IMR-90 (cell line): ENCODE measurements at regions not wholly inside any gene's neighbourhood (a gene's known extent, or its start where the extent isn't known, plus 50 kb on each side); places are given as distances from the start of the nearest gene placed in this dataset.

Experiments used
- ATAC-seq: fragments of 200-7000 bp; cut with Tn5 transposase; 2 replicates; pipeline ENCODE4 v1.9.1; 2020; ENCODE audit warnings: low read depth, mild to moderate bottlenecking, moderate library complexity
- BruUV-seq: library from RNA; stranded (reverse); fragments of 400-500 nt; replicated peaks from 2 replicates; lab custom pipeline; 2021; lab: Mats Ljungman, UMichigan
- CTCF ChIA-PET: fragments of 300-600 bp; formaldehyde crosslinking; extraction: SDS; loops from one replicate; lab custom pipeline; 2021; ENCODE audit warnings: antibody characterized with exemption; lab: Yijun Ruan, JAX
- POLR2A ChIA-PET: fragments of 300-600 bp; sonication (Branson Sonifier 250); formaldehyde crosslinking; loops from one replicate; lab custom pipeline; 2022; ENCODE audit warnings: antibody characterized with exemption; ENCODE audit not compliant: unreplicated experiment; lab: Charles Lee
- DNase-seq: peaks from one replicate; pipeline ENCODE4 v3.0.0; 2013
- H2AFZ ChIP-seq: replicated peaks from 2 replicates; pipeline ENCODE3; 2013; ENCODE audit warnings: low read length, mild to moderate bottlenecking; ENCODE audit not compliant: poor library complexity
- H2AK5ac ChIP-seq: 2 replicates; pipeline ENCODE4 v1.6.1; 2013; ENCODE audit warnings: low read depth, low read length, inconsistent platforms
- H2AK9ac ChIP-seq: replicated peaks from 2 replicates; pipeline ENCODE3; 2013; ENCODE audit warnings: mild to moderate bottlenecking, low read depth, low read length, moderate library complexity; ENCODE audit not compliant: poor library complexity
- H2BK120ac ChIP-seq: 2 replicates; pipeline ENCODE4 v1.6.1; 2013; ENCODE audit warnings: low read depth, low read length, inconsistent platforms
- H2BK15ac ChIP-seq: 3 replicates; pipeline ENCODE4 v1.6.1; 2013; ENCODE audit warnings: low read depth, low read length, inconsistent platforms
- H2BK20ac ChIP-seq: 2 replicates; pipeline ENCODE4 v1.6.1; 2013; ENCODE audit warnings: low read depth, mild to moderate bottlenecking, inconsistent platforms, low read length, moderate library complexity
- H2BK5ac ChIP-seq: 2 replicates; pipeline ENCODE4 v1.6.1; 2013; ENCODE audit warnings: mild to moderate bottlenecking, low read depth, low read length, inconsistent platforms; ENCODE audit not compliant: poor library complexity, severe bottlenecking
- H3K14ac ChIP-seq: replicated peaks from 2 replicates; pipeline ENCODE4 v1.6.1; 2013; ENCODE audit warnings: low read depth, low read length, inconsistent platforms
- H3K18ac ChIP-seq: 2 replicates; pipeline ENCODE4 v1.6.1; 2013; ENCODE audit warnings: low read depth, low read length, control low read depth
- H3K23ac ChIP-seq: 2 replicates; pipeline ENCODE4 v1.6.1; 2013; ENCODE audit warnings: low read depth, low read length, inconsistent platforms
- H3K27ac ChIP-seq: 2 replicates; pipeline ENCODE4 v1.5.1; 2013; ENCODE audit warnings: mild to moderate bottlenecking, control low read depth, low read length; ENCODE audit not compliant: insufficient read depth
- H3K27me3 ChIP-seq: 2 replicates; pipeline ENCODE4 v1.6.1; 2013; ENCODE audit warnings: low read length; ENCODE audit not compliant: control insufficient read depth, insufficient read depth
- H3K36me3 ChIP-seq: 2 replicates; pipeline ENCODE4 v1.6.1; 2013; ENCODE audit warnings: low read length, mixed read lengths; ENCODE audit not compliant: control insufficient read depth, insufficient read depth
- H3K4ac ChIP-seq: 2 replicates; pipeline ENCODE4 v1.6.1; 2013; ENCODE audit warnings: low read depth, low read length, inconsistent platforms
- H3K4me1 ChIP-seq: 2 replicates; pipeline ENCODE4 v1.6.1; 2013; ENCODE audit warnings: low read length, mixed read lengths; ENCODE audit not compliant: control insufficient read depth, insufficient read depth
- H3K4me2 ChIP-seq: 2 replicates; pipeline ENCODE4 v1.6.1; 2013; ENCODE audit warnings: low read depth, mild to moderate bottlenecking, control low read depth, low read length, moderate library complexity
- H3K4me3 ChIP-seq: 2 replicates; pipeline ENCODE4 v1.5.1; 2013; ENCODE audit warnings: low read depth, mild to moderate bottlenecking, control low read depth, low read length, moderate library complexity; ENCODE audit not compliant: insufficient read depth
- H3K56ac ChIP-seq: 2 replicates; pipeline ENCODE4 v1.6.1; 2013; ENCODE audit warnings: low read length, inconsistent platforms; ENCODE audit not compliant: insufficient read depth; ENCODE audit errors: extremely low read depth
- H3K79me1 ChIP-seq, 2 experiments: 2 replicates each; pipeline ENCODE4 v1.6.1; 2013; ENCODE audit warnings: low read length in 2 of 2, inconsistent platforms in 1 of 2, low read depth in 1 of 2
- H3K9ac ChIP-seq: 2 replicates; pipeline ENCODE4 v1.6.1; 2013; ENCODE audit warnings: low read depth, low read length, control low read depth
- H3K9me1 ChIP-seq: 2 replicates; pipeline ENCODE4 v1.6.1; 2013; ENCODE audit warnings: low read length, inconsistent platforms; ENCODE audit not compliant: insufficient read depth
- H3K9me3 ChIP-seq: 2 replicates; pipeline ENCODE4 v1.6.1; 2013; ENCODE audit warnings: low read length; ENCODE audit not compliant: control insufficient read depth, insufficient read depth
- H4K20me1 ChIP-seq: 2 replicates; pipeline ENCODE4 v1.6.1; 2013; ENCODE audit warnings: low read length, inconsistent platforms; ENCODE audit not compliant: insufficient read depth
- H4K5ac ChIP-seq: 2 replicates; pipeline ENCODE4 v1.6.1; 2013; ENCODE audit warnings: mild to moderate bottlenecking, low read depth, low read length, control low read depth
- H4K8ac ChIP-seq, 2 experiments: 2 replicates each; pipeline ENCODE4 v1.6.1; 2013; ENCODE audit warnings: low read depth in 2 of 2, low read length in 2 of 2, control low read depth in 1 of 2, inconsistent platforms in 1 of 2
- H4K91ac ChIP-seq: 2 replicates; pipeline ENCODE4 v1.6.1; 2013; ENCODE audit warnings: low read depth, low read length, inconsistent platforms; ENCODE audit not compliant: insufficient read depth
- BHLHE40 ChIP-seq: fragments of 150-350 bp; IDR thresholded peaks from 2 replicates; pipeline ENCODE4 v1.6.1; 2016; ENCODE audit warnings: mild to moderate bottlenecking, low read depth, low read length
- CEBPB ChIP-seq: IDR thresholded peaks from 2 replicates; pipeline ENCODE4 v1.6.1; 2012; ENCODE audit warnings: low read depth, low read length, improper control_type of control experiment
- CHD1 ChIP-seq: IDR thresholded peaks from 2 replicates; pipeline ENCODE4 v1.6.1; 2012; ENCODE audit warnings: low read depth, low read length, improper control_type of control experiment
- MXI1 ChIP-seq: IDR thresholded peaks from 2 replicates; pipeline ENCODE4 v1.6.1; 2012; ENCODE audit warnings: low read depth, mild to moderate bottlenecking, low read length, moderate library complexity, borderline replicate concordance
- POLR2A ChIP-seq: IDR thresholded peaks from 2 replicates; pipeline ENCODE4 v1.6.1; 2012; ENCODE audit warnings: mild to moderate bottlenecking, low read depth, low read length
- RFX5 ChIP-seq: IDR thresholded peaks from 2 replicates; pipeline ENCODE4 v1.8.0; 2012; ENCODE audit warnings: low read depth, mild to moderate bottlenecking, low read length, moderate library complexity
- WGBS, 2 experiments: methylation state at CpG; one replicate each; pipeline versions ENCODE4 v1.1.5 to v1.1.7; 2013; ENCODE audit warnings: missing lambda C conversion rate in 2 of 2; ENCODE audit not compliant: insufficient read length in 1 of 2; ENCODE audit errors: extremely low coverage in 2 of 2; 5-methylcytosine and 5-hydroxymethylcytosine counted together
- dilution Hi-C: fragments of 300-500 bp; cut with HindIII; formaldehyde crosslinking; loops from one replicate; pipeline ENCODE4 v1.14.3; 2018; ENCODE audit warnings: low sequenced_read_pairs; ENCODE audit not compliant: unreplicated experiment
- in situ Hi-C: fragments of 300-500 bp; cut with MboI; formaldehyde crosslinking; loops from 3 replicates; pipeline ENCODE4 v1.14.3; 2019; ENCODE audit warnings: low sequenced_read_pairs, inconsistent platforms, mixed read lengths
- intact Hi-C: fragments of 100-400 bp; cut with micrococcal nuclease; formaldehyde crosslinking; loops from 2 replicates; pipeline ENCODE4 v1.10.0; 2022
- TF ChIP-seq, protein P1 (sequence below): fragments of 150-350 bp; IDR thresholded peaks from 2 replicates; pipeline ENCODE4 v1.6.1; 2016; ENCODE audit warnings: low read depth, mild to moderate bottlenecking, low read length, moderate library complexity, borderline replicate concordance

DNA sequence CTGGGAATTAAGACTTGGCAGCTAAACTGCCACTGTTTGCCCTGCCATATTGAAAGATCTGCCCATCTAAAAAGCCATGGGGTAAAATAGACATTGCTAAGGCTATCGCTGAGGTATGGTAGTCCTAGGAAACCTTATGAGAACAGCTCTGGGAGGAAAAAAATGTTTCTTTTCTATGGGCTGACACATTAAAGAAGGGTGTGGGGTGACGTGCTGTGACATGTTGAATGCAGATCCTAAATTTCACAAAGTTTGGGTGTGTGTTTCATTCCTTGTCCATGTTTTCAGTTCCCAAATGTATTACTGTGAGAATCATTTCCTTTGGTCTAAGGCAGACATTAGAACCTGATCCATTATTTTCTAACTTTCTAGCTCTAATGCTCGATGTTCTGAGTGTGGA, 766.4 kb downstream of the BCL11A start:
- Histone ChIP-seq H3K27ac (no peak overlapping the region), H3K23ac (no peak overlapping the region), H3K9me3 (no peaks in the 10 kb centered on the region), H3K4me2 (no peak overlapping the region), H3K79me1 (no peaks in the 10 kb centered on the region), H3K36me3 (no peaks in the 10 kb centered on the region), H3K27me3 (no peaks in the 10 kb centered on the region), H4K91ac (no peak overlapping the region), H2AK9ac (no peak overlapping the region), H2BK15ac (no peak overlapping the region), H3K56ac (no peak overlapping the region), H3K9ac (no peak overlapping the region), H3K4ac (no peak overlapping the region), H4K8ac (no peak overlapping the region), H3K4me3 (no peak overlapping the region), H2BK20ac (no peak overlapping the region), H2BK120ac (no peak overlapping the region), H3K14ac (no peak overlapping the region), H4K20me1 (no peaks in the 10 kb centered on the region), H4K5ac (no peak overlapping the region), H2AK5ac (no peak overlapping the region), H3K9me1 (no peaks in the 10 kb centered on the region), H3K18ac (no peak overlapping the region), H3K4me1 (no peaks in the 10 kb centered on the region), H2AFZ (no peak overlapping the region), H2BK5ac (no peak overlapping the region)
- CTCF ChIA-PET: no interaction called here
- dilution Hi-C loops (no loop called here), intact Hi-C loops (no loop called here), in situ Hi-C loops (no loop called here)
- no peak for DNase-seq
- WGBS, 2 experiments: no CpG with 5 or more reads among the region's 3 CpGs
- TF ChIP-seq BHLHE40 (no peak), MXI1 (no peak), POLR2A (no peak), RFX5 (no peak), CEBPB (no peak), CHD1 (no peak)
- TF ChIP-seq, protein P1, sequence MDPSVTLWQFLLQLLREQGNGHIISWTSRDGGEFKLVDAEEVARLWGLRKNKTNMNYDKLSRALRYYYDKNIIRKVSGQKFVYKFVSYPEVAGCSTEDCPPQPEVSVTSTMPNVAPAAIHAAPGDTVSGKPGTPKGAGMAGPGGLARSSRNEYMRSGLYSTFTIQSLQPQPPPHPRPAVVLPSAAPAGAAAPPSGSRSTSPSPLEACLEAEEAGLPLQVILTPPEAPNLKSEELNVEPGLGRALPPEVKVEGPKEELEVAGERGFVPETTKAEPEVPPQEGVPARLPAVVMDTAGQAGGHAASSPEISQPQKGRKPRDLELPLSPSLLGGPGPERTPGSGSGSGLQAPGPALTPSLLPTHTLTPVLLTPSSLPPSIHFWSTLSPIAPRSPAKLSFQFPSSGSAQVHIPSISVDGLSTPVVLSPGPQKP: no peak
- POLR2A ChIA-PET: no interaction called here
- BruUV-seq: no TSS peak
- no peak for ATAC-seq
